Fibroblast of the conjunctiva (primary cell): ENCODE measurements at regions not wholly inside any gene's neighbourhood (a gene's known extent, or its start where the extent isn't known, plus 50 kb on each side); places are given as distances from the start of the nearest gene placed in this dataset.
"Not testable (repeated sequence)": the region's sequence is repeated elsewhere in the genome, so short reads cannot be mapped to it uniquely, and the experiment has no call there.

Source experiments
- DNase-seq: peaks from one replicate; pipeline ENCODE4 v3.0.0-alpha.2; 2010; ENCODE audit warnings: low read depth

GRCh38 chr3:82618594-82618993 is 857.1 kb upstream of the GBE1 start:
- no peak for DNase-seq

GRCh38 chr3:82610236-82610635 is 848.8 kb upstream of the GBE1 start:
- DNase-seq: no peak

- no peak for DNase-seq
These were observed 845.9 kb upstream of the GBE1 start for GRCh38 chr3:82607391-82607790.

- DNase-seq: no peak
These were observed 835.4 kb upstream of the GBE1 start for GRCh38 chr3:82596805-82597204.

GRCh38 chr3:82595530-82595929 is 834.1 kb upstream of the GBE1 start:
- DNase-seq: no peak

GRCh38 chr3:82587174-82587573 is 825.7 kb upstream of the GBE1 start:
- no peak for DNase-seq

GRCh38 chr3:82586414-82586813 is 825.0 kb upstream of the GBE1 start:
- DNase-seq: no peak

GRCh38 chr3:82586002-82586401 is 824.6 kb upstream of the GBE1 start:
- not testable (repeated sequence) for DNase-seq

GRCh38 chr3:82585591-82585990 is 824.1 kb upstream of the GBE1 start:
- not testable (repeated sequence) for DNase-seq

- DNase-seq: not testable (repeated sequence)
These were observed 823.4 kb upstream of the GBE1 start for GRCh38 chr3:82584861-82585260.

GRCh38 chr3:82584415-82584814 is 823.0 kb upstream of the GBE1 start:
- DNase-seq: not testable (repeated sequence)

- no peak for DNase-seq
These were observed 819.9 kb upstream of the GBE1 start for GRCh38 chr3:82581350-82581749.

- no peak for DNase-seq
These were observed 811.3 kb upstream of the GBE1 start for GRCh38 chr3:82572721-82573120.

GRCh38 chr3:82568776-82569338 is 807.4 kb upstream of the GBE1 start:
- no peak for DNase-seq

- no peak for DNase-seq
These were observed 805.7 kb upstream of the GBE1 start for GRCh38 chr3:82567029-82567600.

GRCh38 chr3:82562896-82563295 is 801.5 kb upstream of the GBE1 start:
- no peak for DNase-seq

GRCh38 chr3:82561784-82562183 is 800.3 kb upstream of the GBE1 start:
- DNase-seq: no peak

GRCh38 chr3:82558081-82558480 is 796.6 kb upstream of the GBE1 start:
- DNase-seq: no peak

- DNase-seq: no peak
These were observed 794.7 kb upstream of the GBE1 start for GRCh38 chr3:82556113-82556512.

- not testable (repeated sequence) for DNase-seq
These were observed 781.1 kb upstream of the GBE1 start for GRCh38 chr3:82542556-82542955.

GRCh38 chr3:82521657-82522056 is 760.2 kb upstream of the GBE1 start:
- no peak for DNase-seq

- no peak for DNase-seq
These were observed 759.4 kb upstream of the GBE1 start for GRCh38 chr3:82520846-82521245.

- DNase-seq: no peak
These were observed 748.6 kb upstream of the GBE1 start for GRCh38 chr3:82509951-82510603.
